NCI-H446 treated with DMSO at 0.1 percent for 48 hours (cell line): ENCODE measurements at regions not wholly inside any gene's neighbourhood (a gene's known extent, or its start where the extent isn't known, plus 50 kb on each side); places are given as distances from the start of the nearest gene placed in this dataset.
"Not testable (repeated sequence)": the region's sequence is repeated elsewhere in the genome, so short reads cannot be mapped to it uniquely, and the experiment has no call there.

Experiments
- DNase-seq: peaks from one replicate; lab custom pipeline; 2025; lab: John Stamatoyannopoulos, UW

DNA sequence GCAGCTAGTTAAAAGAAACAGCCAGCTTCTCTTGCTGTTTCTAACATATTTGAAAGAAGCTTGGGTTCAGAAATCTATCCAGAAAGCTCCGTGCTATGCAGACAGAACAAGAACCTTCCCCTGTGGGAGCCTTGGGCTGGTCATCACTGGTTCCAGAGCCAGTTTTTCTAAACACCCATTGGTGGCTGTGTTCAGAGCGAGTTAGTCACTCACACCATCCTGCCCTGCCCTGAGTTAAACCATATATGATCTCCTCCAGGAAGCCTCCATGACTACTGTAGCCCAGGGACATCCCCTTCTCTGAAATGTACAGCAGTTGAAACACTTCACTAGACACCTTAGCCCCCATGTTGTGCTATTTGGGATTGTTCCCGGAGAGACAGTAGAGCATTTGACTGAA is 200.8 kb upstream of the SGCG start:
- DNase-seq, result no peak

DNA sequence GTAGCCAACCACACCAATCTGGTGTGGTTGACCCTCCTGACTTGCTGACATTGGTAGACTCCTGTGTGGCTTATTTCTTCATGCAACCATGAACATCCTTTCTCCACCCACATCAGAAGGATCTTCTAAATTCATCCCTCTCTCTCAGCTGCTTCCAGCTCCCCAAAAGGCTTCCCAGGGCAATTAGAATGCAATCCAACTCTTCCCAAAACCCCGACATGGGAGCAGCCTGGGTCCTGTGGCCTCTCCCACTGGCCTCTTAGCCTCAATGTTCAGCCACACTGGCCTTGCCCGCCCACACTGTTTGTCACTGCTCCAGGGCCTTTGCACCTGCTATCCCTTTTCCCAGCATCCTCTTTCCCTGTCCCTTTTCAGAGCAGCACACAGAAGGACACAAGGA is 199.8 kb upstream of the SGCG start:
- no peak for DNase-seq

- no peak for DNase-seq
Observed at GRCh38 chr13:22993148-22993547, 187.6 kb upstream of the SGCG start.

- no peak for DNase-seq
Observed at GRCh38 chr13:23003446-23003845, 177.3 kb upstream of the SGCG start.

GRCh38 chr13:23007426-23007825 is 173.4 kb upstream of the SGCG start:
- no peak for DNase-seq

DNA sequence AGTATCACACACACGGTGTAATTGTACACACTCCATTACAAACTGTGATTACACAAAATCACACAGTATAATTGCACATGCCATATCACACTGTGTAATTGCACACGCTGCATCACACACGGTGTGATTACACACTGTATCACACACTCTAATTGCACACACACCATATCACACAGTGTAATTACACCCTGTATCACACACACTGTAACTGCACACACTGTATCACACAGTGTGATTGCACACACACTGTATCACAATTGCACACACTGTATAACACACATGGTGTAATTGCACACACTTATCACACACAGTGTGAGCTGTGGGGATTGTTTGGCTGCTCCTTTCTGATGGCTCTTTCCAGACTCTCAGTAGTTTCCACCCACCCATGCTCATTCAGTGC is 162.6 kb upstream of the SGCG start:
- no peak for DNase-seq

DNA sequence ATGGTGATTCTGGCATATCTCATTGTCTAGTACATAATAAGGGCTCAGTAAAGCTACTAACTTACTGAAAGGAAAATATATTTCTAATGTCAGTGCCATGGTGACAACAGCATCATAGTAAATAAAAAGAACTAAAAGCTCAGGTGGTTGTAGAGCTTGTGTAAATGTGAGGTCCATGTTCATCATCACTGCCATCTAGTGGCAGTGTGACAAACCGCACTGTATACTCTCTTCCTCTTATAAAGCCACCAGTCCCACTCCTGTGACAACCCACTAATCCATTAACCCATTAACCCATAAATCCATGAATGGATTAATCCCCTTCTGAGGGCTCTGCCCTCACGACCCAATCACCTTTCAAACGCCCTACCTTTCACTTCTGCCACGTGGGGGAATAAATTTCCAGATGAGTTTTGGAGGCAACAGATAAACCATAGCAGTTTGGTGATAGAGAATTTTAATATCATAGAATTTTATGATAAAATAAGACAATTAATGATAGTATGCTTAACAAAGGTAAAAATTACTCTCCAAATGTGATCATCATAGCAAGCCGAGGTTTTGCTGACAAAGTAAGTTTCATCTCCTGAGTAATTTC is 160.4 kb upstream of the SGCG start:
- no peak for DNase-seq

GRCh38 chr13:23021906-23022305 is 158.9 kb upstream of the SGCG start:
- DNase-seq, result no peak

DNA sequence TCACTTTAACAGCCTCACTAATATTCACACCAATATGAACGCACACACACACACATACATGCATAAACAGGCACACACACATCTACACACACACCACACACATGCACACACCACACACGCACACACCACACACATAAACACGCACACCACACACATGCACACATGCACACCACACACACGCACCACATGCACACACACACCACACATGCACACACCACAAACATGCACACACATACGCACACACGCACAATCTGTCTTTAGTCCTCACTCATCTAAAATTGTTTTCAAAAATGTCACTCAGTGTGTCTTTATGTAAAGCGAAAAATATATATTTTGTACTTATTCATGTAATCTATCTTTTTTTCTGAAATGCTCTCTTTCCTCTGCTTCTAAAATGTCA is 158.1 kb upstream of the SGCG start:
- no peak for DNase-seq

- DNase-seq, result no peak
Observed at GRCh38 chr13:23025864-23026608, 154.7 kb upstream of the SGCG start.

DNA sequence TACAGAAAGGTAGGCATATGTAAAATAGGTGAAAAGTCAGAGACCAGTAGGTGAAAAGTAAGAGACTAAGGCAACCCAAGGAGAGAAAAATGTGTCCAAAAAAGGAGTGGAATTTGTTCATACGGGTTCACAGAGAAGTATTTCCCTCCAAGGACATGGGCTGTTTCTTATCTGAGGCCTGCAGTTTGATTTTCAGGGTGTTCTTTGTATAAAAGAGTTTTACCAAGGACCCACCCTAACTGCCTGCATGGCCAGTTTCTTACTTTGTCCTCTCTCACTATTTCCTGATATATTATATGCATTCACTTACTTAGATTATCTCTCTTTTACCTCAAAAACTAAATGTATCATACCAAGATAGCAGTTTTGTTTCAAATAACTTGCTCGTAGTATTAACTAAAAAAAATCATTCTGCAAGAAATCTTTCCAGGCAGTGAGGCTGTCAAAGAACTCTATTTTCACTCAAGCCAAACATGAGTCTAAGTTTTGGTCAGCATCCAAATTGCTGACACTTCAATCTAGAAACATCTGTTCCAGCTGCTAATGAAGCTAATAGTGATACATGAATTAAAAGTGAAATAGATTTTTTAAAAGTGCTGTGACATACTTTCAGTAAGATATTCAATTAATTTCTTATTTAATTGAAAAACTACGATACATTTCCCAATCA is 141.4 kb upstream of the SGCG start:
- no peak for DNase-seq

- DNase-seq, result no peak
Observed at GRCh38 chr13:23042181-23042580, 138.6 kb upstream of the SGCG start.

DNA sequence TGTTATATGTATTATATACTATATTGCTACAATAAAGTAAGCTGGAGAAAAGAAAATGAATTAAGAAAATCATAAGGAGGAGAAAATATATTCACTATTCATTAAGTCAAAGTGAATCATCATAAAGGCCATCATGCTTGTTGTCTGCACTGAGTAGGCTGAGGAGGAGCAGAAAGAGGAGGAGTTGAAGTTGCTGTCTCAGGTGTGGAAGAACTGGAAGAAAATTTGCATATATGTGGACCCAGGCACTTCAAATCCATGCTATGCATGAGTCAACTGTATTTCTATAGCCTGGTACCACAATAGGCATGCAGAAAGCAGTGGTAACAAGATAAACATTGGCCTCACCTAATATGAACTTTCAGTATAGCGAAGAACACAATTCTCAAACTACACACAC is 135.9 kb upstream of the SGCG start:
- no peak for DNase-seq

GRCh38 chr13:23050126-23050525 is 130.7 kb upstream of the SGCG start:
- DNase-seq, result no peak

DNA sequence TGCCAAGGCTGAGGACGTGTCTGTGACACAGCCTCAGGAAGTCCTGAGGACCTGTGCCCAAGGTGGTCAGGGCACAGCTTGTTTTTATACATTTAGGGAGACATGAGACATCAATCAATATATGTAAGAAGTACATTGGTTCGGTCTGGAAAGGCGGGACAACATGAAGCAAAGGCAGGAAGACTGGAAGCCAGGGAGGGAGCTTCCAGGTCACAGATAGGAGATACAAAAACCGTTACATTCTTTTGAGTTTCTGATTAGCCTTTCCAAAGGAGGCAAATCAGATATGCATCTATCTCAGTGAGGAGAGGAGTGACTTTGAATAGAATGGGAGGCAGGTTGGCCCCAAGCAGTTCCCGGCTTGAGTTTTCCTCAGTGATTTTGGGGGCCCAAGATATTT is 127.1 kb upstream of the SGCG start:
- DNase-seq, result not testable (repeated sequence)

GRCh38 chr13:23059173-23059572 is 121.6 kb upstream of the SGCG start:
- no peak for DNase-seq

DNA sequence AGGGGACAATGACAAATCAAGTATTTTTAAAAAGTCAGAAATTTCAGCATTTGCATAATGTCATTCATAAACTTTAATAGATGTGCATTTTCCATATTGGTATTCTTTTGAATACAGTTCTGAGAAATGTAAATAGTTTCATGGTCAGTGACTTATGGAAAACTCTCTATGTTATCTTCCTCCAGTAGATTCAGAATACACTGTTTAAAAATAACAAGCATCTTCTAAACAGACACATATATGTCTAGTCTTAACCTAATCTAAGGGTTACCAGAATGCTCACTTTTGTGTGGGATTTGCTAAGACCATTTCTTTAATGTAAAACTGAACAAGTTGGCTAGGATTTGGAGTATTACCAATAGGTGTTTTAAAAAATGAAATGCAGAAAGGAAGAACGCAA is 119.8 kb upstream of the SGCG start:
- DNase-seq, result no peak

GRCh38 chr13:23067129-23067528 is 113.7 kb upstream of the SGCG start:
- DNase-seq, result no peak

GRCh38 chr13:23069566-23069965 is 111.2 kb upstream of the SGCG start:
- no peak for DNase-seq

GRCh38 chr13:23074075-23074828 is 106.5 kb upstream of the SGCG start:
- DNase-seq, result no peak

DNA sequence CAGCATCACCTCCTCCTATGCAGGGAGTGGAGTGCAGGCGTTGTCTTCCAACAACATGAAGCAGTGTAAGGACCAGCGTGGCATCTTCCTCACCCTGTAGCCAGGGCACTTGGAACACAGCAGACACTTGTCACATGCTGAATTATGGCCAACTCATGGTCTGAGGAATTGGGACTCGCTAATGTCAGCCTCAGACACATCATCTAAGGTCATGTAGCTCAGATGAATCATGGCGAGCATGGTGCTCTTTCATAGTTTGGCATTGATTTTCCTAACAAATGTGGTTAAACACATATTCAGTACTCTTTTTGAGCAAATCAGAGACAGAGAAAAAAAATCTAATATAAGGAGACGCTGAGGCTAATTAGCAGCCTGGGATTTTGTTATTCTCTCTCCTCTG is 99.6 kb upstream of the SGCG start:
- DNase-seq, result no peak

GRCh38 chr13:23081901-23082300 is 98.9 kb upstream of the SGCG start:
- no peak for DNase-seq
